IMR-90 (cell line): ENCODE measurements at regions not wholly inside any gene's neighbourhood (a gene's known extent, or its start where the extent isn't known, plus 50 kb on each side); places are given as distances from the start of the nearest gene placed in this dataset.

Experiments used
- ATAC-seq: fragments of 200-7000 bp; cut with Tn5 transposase; 2 replicates; pipeline ENCODE4 v1.9.1; 2020; ENCODE audit warnings: low read depth, mild to moderate bottlenecking, moderate library complexity
- BruUV-seq: library from RNA; stranded (reverse); fragments of 400-500 nt; replicated peaks from 2 replicates; lab custom pipeline; 2021; lab: Mats Ljungman, UMichigan
- CTCF ChIA-PET: fragments of 300-600 bp; formaldehyde crosslinking; extraction: SDS; loops from one replicate; lab custom pipeline; 2021; ENCODE audit warnings: antibody characterized with exemption; lab: Yijun Ruan, JAX
- POLR2A ChIA-PET: fragments of 300-600 bp; sonication (Branson Sonifier 250); formaldehyde crosslinking; loops from one replicate; lab custom pipeline; 2022; ENCODE audit warnings: antibody characterized with exemption; ENCODE audit not compliant: unreplicated experiment; lab: Charles Lee
- DNase-seq: peaks from one replicate; pipeline ENCODE4 v3.0.0; 2013
- H2AFZ ChIP-seq: replicated peaks from 2 replicates; pipeline ENCODE3; 2013; ENCODE audit warnings: low read length, mild to moderate bottlenecking; ENCODE audit not compliant: poor library complexity
- H2AK5ac ChIP-seq: 2 replicates; pipeline ENCODE4 v1.6.1; 2013; ENCODE audit warnings: low read depth, low read length, inconsistent platforms
- H2AK9ac ChIP-seq: replicated peaks from 2 replicates; pipeline ENCODE3; 2013; ENCODE audit warnings: mild to moderate bottlenecking, low read depth, low read length, moderate library complexity; ENCODE audit not compliant: poor library complexity
- H2BK120ac ChIP-seq: 2 replicates; pipeline ENCODE4 v1.6.1; 2013; ENCODE audit warnings: low read depth, low read length, inconsistent platforms
- H2BK15ac ChIP-seq: 3 replicates; pipeline ENCODE4 v1.6.1; 2013; ENCODE audit warnings: low read depth, low read length, inconsistent platforms
- H2BK20ac ChIP-seq: 2 replicates; pipeline ENCODE4 v1.6.1; 2013; ENCODE audit warnings: low read depth, mild to moderate bottlenecking, inconsistent platforms, low read length, moderate library complexity
- H2BK5ac ChIP-seq: 2 replicates; pipeline ENCODE4 v1.6.1; 2013; ENCODE audit warnings: mild to moderate bottlenecking, low read depth, low read length, inconsistent platforms; ENCODE audit not compliant: poor library complexity, severe bottlenecking
- H3K14ac ChIP-seq: replicated peaks from 2 replicates; pipeline ENCODE4 v1.6.1; 2013; ENCODE audit warnings: low read depth, low read length, inconsistent platforms
- H3K18ac ChIP-seq: 2 replicates; pipeline ENCODE4 v1.6.1; 2013; ENCODE audit warnings: low read depth, low read length, control low read depth
- H3K23ac ChIP-seq: 2 replicates; pipeline ENCODE4 v1.6.1; 2013; ENCODE audit warnings: low read depth, low read length, inconsistent platforms
- H3K27ac ChIP-seq: 2 replicates; pipeline ENCODE4 v1.5.1; 2013; ENCODE audit warnings: mild to moderate bottlenecking, control low read depth, low read length; ENCODE audit not compliant: insufficient read depth
- H3K27me3 ChIP-seq: 2 replicates; pipeline ENCODE4 v1.6.1; 2013; ENCODE audit warnings: low read length; ENCODE audit not compliant: control insufficient read depth, insufficient read depth
- H3K36me3 ChIP-seq: 2 replicates; pipeline ENCODE4 v1.6.1; 2013; ENCODE audit warnings: low read length, mixed read lengths; ENCODE audit not compliant: control insufficient read depth, insufficient read depth
- H3K4ac ChIP-seq: 2 replicates; pipeline ENCODE4 v1.6.1; 2013; ENCODE audit warnings: low read depth, low read length, inconsistent platforms
- H3K4me1 ChIP-seq: 2 replicates; pipeline ENCODE4 v1.6.1; 2013; ENCODE audit warnings: low read length, mixed read lengths; ENCODE audit not compliant: control insufficient read depth, insufficient read depth
- H3K4me2 ChIP-seq: 2 replicates; pipeline ENCODE4 v1.6.1; 2013; ENCODE audit warnings: low read depth, mild to moderate bottlenecking, control low read depth, low read length, moderate library complexity
- H3K4me3 ChIP-seq: 2 replicates; pipeline ENCODE4 v1.5.1; 2013; ENCODE audit warnings: low read depth, mild to moderate bottlenecking, control low read depth, low read length, moderate library complexity; ENCODE audit not compliant: insufficient read depth
- H3K56ac ChIP-seq: 2 replicates; pipeline ENCODE4 v1.6.1; 2013; ENCODE audit warnings: low read length, inconsistent platforms; ENCODE audit not compliant: insufficient read depth; ENCODE audit errors: extremely low read depth
- H3K79me1 ChIP-seq, 2 experiments: 2 replicates each; pipeline ENCODE4 v1.6.1; 2013; ENCODE audit warnings: low read length in 2 of 2, inconsistent platforms in 1 of 2, low read depth in 1 of 2
- H3K9ac ChIP-seq: 2 replicates; pipeline ENCODE4 v1.6.1; 2013; ENCODE audit warnings: low read depth, low read length, control low read depth
- H3K9me1 ChIP-seq: 2 replicates; pipeline ENCODE4 v1.6.1; 2013; ENCODE audit warnings: low read length, inconsistent platforms; ENCODE audit not compliant: insufficient read depth
- H3K9me3 ChIP-seq: 2 replicates; pipeline ENCODE4 v1.6.1; 2013; ENCODE audit warnings: low read length; ENCODE audit not compliant: control insufficient read depth, insufficient read depth
- H4K20me1 ChIP-seq: 2 replicates; pipeline ENCODE4 v1.6.1; 2013; ENCODE audit warnings: low read length, inconsistent platforms; ENCODE audit not compliant: insufficient read depth
- H4K5ac ChIP-seq: 2 replicates; pipeline ENCODE4 v1.6.1; 2013; ENCODE audit warnings: mild to moderate bottlenecking, low read depth, low read length, control low read depth
- H4K8ac ChIP-seq, 2 experiments: 2 replicates each; pipeline ENCODE4 v1.6.1; 2013; ENCODE audit warnings: low read depth in 2 of 2, low read length in 2 of 2, control low read depth in 1 of 2, inconsistent platforms in 1 of 2
- H4K91ac ChIP-seq: 2 replicates; pipeline ENCODE4 v1.6.1; 2013; ENCODE audit warnings: low read depth, low read length, inconsistent platforms; ENCODE audit not compliant: insufficient read depth
- CEBPB ChIP-seq: IDR thresholded peaks from 2 replicates; pipeline ENCODE4 v1.6.1; 2012; ENCODE audit warnings: low read depth, low read length, improper control_type of control experiment
- FOS ChIP-seq: fragments of 150-350 bp; IDR thresholded peaks from 2 replicates; pipeline ENCODE4 v1.6.1; 2016; ENCODE audit warnings: low read depth, low read length
- MAZ ChIP-seq: IDR thresholded peaks from 2 replicates; pipeline ENCODE4 v1.6.1; 2012; ENCODE audit warnings: low read depth, mild to moderate bottlenecking, low read length, improper control_type of control experiment, moderate library complexity, borderline replicate concordance
- WGBS, 2 experiments: methylation state at CpG; one replicate each; pipeline versions ENCODE4 v1.1.5 to v1.1.7; 2013; ENCODE audit warnings: missing lambda C conversion rate in 2 of 2; ENCODE audit not compliant: insufficient read length in 1 of 2; ENCODE audit errors: extremely low coverage in 2 of 2; 5-methylcytosine and 5-hydroxymethylcytosine counted together
- dilution Hi-C: fragments of 300-500 bp; cut with HindIII; formaldehyde crosslinking; loops from one replicate; pipeline ENCODE4 v1.14.3; 2018; ENCODE audit warnings: low sequenced_read_pairs; ENCODE audit not compliant: unreplicated experiment
- in situ Hi-C: fragments of 300-500 bp; cut with MboI; formaldehyde crosslinking; loops from 3 replicates; pipeline ENCODE4 v1.14.3; 2019; ENCODE audit warnings: low sequenced_read_pairs, inconsistent platforms, mixed read lengths
- intact Hi-C: fragments of 100-400 bp; cut with micrococcal nuclease; formaldehyde crosslinking; loops from 2 replicates; pipeline ENCODE4 v1.10.0; 2022

DNA sequence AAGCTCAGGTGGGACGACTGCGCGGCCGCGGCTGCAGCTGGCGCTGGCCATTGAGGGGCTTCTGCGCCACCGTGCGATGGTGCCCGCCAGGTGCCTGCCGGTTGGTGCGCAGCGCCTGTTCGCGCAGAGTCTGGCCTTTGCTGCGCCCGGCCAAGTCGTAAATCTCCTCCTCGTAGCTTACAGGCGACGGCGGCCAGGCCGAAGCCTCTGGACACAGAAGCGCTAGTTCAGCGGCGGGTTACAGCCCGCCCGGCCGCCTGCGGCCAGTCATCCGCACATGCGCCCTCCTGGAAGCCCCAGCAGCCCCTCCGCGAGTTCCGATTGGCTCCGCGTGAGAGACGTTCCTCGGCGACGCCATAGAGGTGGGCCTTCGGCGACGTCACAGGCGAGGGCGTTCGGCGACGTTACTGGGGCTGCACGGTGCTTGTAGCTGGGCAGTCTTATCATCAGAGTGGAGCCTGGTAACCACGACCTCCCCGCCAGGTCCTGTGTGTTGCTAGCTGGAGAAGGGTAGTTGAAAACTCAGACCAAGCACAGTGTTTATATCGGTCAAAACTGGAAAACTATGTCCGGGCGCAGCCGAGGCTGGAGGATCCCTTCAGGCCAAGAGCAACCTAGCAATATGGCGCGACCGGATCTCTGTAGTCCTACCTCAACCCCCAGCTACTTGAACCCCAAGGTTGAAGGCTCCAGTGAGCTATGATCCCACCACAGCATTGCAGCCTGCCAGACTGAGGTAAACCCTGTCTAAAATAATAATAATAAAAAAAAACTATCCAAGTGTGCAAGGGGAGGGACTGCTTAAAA is 265.7 kb downstream of the OR4C45 start:
- H4K8ac ChIP-seq = no peak overlapping the region
- intact Hi-C loops (no loop called here), in situ Hi-C loops (no loop called here), dilution Hi-C loops (no loop called here)
- no peak overlapping the region for H2BK120ac ChIP-seq
- H3K4ac ChIP-seq = no peak overlapping the region
- ChIA-PET POLR2A (no interaction called here), CTCF (no interaction called here)
- no peak for ATAC-seq
- no peak overlapping the region for H3K4me2 ChIP-seq
- H2AK5ac ChIP-seq = no peak overlapping the region
- H3K14ac ChIP-seq = no peak overlapping the region
- H3K79me1 ChIP-seq = no peaks in the 10 kb centered on the region
- no peak overlapping the region for H2BK15ac ChIP-seq
- no peak overlapping the region for H3K27ac ChIP-seq
- no TSS peak for BruUV-seq
- H3K9me3 ChIP-seq = peaks cover 22% of the 10 kb centered on the region
- H4K5ac ChIP-seq = no peak overlapping the region
- no peaks in the 10 kb centered on the region for H3K9me1 ChIP-seq
- no peak for DNase-seq
- H2AK9ac ChIP-seq = no peak overlapping the region
- H4K91ac ChIP-seq = no peak overlapping the region
- no peak overlapping the region for H3K23ac ChIP-seq
- H2AFZ ChIP-seq = no peak overlapping the region
- no peaks in the 10 kb centered on the region for H3K36me3 ChIP-seq
- no peak for TF ChIP-seq MAZ
- no peak for TF ChIP-seq FOS
- no peak for TF ChIP-seq CEBPB
- H3K56ac ChIP-seq = no peak overlapping the region
- 56% methylated on average over 44 of the region's 59 CpGs; no CpG with 5 or more reads in 1 of the 2 experiments for WGBS, 2 experiments
- H4K20me1 ChIP-seq = no peaks in the 10 kb centered on the region
- no peak overlapping the region for H3K18ac ChIP-seq
- H3K27me3 ChIP-seq = no peaks in the 10 kb centered on the region
- peak overlapping the region; percentile 31; the same call in 1 of the 2 replicates for H3K4me3 ChIP-seq
- H2BK5ac ChIP-seq = no peak overlapping the region
- no peaks in the 10 kb centered on the region for H3K4me1 ChIP-seq
- H3K9ac ChIP-seq = no peak overlapping the region
- no peak overlapping the region for H2BK20ac ChIP-seq
